CD4-positive, alpha-beta T cell treated with Interleukin-1 beta for 1 hour (primary cell): ENCODE measurements at regions not wholly inside any gene's neighbourhood (a gene's known extent, or its start where the extent isn't known, plus 50 kb on each side); places are given as distances from the start of the nearest gene placed in this dataset.

Experiments
- DNase-seq, 2 donors: peaks; one replicate each; pipeline ENCODE4 v3.0.0-alpha.2; 2020 to 2022

DNA sequence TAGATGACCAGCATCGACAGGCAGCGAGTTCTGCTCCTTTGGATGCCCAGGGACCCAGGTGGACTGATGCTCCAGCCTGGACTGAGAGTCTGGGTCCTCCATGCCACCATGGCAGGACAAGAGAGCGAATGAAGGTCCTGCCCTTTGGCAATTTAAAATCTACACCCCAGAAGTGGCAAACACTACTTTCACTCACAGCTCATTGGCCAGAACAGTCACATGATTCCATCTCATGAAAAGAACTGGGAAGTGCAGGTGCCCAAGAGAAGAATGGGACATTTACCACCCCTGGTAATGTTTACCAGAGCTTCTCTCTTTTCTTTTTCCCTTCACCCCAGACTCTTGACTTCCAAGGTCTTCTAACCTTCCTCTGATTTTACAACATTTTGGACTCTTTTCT is 87.8 kb upstream of the SLCO3A1 start:
- no peak for DNase-seq

DNA sequence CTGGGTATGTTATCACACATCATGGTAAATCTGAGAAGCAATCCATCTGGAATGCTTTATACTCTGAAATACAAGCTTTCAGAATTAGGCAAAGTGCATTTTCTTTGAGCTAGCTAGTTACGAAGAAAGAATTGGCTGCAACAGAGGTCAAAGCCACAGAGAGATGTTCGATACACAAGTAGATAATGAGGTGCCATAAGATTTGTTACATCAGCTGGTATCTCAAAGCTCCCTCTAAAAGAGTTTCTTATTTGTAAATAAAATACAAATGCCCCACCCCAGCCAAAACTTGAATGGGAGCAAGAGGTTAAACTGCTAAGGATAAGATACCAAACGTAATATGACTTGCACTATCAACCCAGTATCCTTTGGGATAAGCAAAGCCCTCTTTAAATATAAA is 84.0 kb upstream of the SLCO3A1 start:
- no peak for DNase-seq

DNA sequence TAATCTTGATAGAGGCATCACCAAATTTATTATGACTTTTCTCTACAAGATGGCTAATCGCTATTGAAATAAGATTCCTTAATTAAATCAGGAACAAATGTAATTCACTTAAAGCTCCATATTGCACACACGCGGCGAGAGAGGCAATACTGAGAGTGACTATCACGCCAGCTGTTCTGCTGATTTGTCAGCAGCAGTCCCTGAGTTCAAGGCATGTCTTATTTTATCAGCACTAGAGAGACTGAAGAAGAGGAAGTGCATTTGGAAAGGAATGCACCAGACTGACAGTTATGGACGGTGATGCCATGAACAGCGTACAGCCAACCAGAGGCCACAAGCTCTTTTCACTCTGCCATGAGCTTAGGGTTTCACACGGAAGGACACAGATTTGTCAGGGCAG is 83.6 kb upstream of the SLCO3A1 start:
- DNase-seq: no peak

DNA sequence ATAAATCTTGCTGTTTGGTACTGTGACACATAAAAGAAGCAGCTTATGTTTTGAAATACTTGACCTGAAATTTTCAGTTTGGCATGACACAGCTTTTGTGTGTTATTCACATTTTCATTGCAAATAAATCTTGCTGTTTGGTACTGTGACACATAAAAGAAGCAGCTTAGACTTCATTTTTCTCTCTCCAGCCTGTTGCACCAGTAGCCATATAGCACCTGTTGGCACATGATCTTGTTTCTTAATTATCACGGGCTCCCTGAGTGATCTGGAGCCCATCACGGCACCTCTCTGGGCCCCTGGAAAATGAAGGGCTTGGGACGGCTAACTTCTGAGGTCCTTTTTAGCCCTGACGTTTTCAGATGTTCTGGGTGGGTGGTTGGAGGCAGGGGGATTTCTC is 77.4 kb upstream of the SLCO3A1 start:
- no peak for DNase-seq

DNA sequence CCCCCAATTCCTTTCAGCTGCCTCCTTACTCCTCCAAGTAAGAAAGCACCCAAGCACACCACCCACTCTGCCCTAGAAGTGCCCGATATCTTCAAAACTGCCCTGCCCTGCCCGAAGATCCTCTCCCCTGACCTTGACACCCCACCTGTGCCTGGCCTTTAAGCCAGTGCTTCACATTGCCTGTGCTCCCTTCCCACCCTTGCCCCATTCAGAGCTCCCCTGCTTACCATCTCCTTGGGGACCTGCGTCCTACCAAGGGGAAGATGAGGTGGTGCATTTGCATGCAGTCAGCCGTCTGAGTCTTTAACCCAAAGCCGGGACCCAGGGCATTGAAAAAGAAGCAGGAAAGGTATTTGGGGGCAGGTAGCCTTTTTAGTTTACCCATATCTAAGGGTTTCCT is 73.5 kb upstream of the SLCO3A1 start:
- no peak for DNase-seq

DNA sequence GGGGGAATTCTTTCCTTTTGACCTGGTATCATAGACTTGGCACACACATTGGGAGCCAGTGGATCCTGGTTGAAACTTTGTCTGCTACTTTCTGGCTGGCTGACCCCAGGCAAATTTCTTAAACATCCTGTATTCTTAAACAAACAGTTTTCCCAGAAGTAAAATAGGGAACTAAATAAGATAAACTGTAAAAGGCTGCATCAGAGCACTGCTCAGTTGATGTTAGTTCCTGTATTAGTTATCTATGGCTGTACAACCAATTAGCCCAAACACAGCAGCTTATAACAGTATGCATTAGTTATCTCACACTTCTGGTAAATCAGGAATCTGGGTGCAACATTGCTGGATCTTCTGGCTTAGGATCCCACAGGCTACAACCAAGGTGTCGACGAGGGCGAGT is 73.1 kb upstream of the SLCO3A1 start:
- no peak for DNase-seq

DNA sequence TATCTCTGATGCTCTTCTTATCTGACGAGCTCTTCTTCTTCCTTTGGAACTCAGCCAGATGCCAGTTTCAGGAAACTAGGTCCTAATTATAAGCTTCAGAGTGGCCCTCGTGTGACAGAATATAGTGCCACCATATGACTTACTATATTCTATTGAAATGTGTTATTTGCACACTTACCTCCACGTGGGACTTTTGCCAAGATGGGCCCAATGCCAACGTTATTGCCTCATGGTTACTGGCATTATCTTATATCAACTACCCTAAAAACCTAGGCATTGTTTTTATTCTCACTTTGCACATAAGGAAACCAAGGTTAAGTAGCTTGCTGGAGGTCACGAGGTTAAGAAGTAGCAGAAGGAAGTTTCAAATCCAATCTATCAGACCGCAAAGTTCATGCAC is 71.3 kb upstream of the SLCO3A1 start:
- no peak for DNase-seq

DNA sequence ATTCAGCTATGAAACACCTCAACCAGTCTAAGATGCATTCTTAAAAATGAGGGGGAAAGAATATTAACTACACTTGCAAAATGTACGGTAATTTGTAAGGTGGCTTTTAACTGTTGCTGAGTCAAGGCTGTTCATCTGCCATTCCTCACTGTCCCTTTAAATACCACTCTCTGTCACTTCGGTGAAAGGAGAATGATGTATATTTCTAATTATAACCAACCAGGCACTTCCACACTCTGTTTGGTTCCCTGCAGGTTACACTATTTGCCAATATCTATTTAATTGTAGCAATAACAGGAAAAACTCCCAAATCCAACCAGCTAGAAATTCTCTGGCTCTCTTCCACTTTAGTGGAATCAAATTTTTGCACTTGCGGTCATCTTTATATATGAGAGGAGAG is 70.5 kb upstream of the SLCO3A1 start:
- no peak for DNase-seq

DNA sequence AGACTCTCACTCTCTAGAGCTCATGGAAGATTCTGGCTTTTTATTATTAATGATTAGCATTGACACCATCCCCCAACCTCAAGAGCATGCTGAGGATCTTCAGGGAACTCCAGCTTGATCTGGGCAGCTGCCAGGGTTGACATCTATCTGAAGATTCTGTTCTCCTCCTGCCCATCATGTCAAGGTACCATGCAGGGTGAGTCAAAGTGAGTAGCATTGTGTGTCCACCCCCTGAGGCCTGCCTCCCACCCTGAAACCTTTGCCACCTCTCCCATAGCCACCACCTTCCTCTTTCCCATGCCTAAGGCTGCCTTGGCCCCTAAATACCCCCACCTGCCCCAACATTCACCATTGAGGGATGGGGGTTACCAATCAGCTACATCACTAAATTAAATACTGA is 70.1 kb upstream of the SLCO3A1 start:
- DNase-seq: no peak

DNA sequence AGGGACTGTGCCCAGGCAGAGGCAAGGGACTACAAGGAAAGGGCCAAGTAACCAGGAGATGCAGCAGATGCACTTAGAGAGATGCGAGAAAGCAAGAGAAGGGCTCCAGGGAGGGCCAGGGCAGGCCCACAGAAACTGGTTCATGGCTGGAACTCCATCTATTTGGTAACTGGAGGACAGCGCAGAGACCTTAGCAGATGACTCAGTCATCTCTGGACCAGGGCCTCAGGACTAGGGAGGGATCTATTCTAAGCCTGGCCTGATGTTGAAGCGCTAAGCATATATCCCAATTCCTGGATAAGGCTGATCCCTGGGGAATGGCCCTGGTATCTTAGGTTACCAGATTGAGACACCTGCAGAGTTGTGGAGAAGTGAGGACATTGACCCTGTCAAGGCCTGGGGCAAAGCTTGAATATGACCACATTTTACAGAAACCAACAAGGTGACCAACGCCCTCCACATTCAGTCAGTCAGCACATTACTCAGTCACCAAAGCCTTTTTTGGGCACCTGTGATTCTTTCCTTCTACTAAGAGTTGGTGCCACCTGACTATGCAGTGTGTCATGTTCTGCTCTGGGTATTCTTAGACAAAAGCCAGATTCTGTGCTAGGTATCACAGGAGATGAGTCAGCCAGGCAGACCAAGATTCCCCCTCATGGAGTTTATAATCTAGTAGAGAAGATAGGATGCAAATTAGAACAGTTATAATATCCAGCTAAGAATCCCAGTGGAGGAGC is 68.4 kb upstream of the SLCO3A1 start:
- no peak for DNase-seq

DNA sequence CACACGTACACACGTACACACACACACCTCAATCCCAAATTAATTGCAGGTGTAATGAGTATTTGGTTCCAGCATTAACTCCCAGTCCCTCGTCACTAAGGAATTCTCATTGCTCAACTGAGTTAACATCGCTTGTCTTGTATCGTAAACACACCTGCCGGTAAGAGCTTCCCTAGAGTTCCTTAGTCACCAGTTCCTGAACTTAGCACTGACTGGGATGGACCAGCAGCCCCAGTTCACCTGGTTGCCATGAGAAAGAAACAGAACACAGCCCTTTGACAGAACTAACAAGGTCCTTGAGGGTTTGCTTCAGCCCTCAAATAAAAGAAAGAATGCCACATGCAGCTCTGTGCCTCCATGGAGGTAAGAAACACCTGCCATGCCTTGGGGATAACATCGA is 66.3 kb upstream of the SLCO3A1 start:
- no peak for DNase-seq

DNA sequence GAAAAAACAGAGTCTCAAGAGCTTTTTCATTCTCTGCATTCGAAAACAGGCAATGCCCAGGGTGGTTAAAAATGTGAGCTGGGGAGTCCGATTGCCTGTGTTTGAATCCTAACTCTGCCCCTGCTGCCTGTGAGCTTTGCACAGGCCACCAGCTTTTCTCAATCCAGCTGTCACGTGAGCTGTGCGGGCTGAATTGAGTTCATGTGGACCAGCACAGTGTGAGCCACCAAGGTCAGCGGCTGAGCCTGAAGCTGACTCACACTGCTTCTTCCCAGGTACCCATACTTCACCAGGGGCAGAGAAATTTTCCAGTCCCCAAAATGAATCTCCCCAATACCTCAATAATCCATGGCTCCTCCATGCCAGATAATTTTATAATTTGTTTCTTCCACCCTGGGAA is 64.4 kb upstream of the SLCO3A1 start:
- no peak for DNase-seq

DNA sequence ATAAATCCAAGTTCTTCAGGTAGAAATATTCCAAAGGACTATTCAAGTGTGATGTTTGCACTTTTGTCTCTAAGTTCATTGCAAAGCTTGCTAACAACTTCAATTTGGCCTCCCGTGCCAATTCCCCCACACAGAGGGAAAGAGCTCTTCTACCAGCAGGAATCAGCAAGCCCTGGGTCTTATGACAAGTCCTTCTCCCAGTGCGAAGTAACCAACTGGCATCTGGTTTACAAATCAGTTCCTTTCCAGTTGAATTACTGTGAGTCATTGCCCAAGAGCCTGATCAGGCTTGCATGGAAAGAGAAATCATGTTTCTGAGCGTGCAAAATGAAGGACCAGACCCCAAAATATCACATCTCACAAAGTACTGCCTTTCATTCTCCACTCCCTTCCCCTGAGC is 62.7 kb upstream of the SLCO3A1 start:
- no peak for DNase-seq

DNA sequence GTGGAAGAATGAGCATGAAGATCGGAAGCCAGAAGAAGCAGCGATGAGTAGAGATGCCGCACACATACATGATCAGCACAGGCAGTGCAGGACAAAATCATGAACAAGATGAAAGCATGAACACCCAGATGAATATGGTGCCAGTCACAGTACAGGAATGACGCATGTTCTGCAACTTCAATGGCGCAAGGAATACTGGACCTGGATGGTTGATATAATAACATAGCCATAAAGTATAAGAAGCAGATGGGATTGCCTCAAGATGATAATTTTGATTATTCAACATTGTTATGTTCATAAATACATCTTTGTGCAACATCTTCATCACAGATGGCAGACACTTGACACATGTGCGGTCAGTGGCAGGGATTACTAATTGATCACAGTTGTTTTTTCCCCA is 59.7 kb upstream of the SLCO3A1 start:
- DNase-seq: no peak

DNA sequence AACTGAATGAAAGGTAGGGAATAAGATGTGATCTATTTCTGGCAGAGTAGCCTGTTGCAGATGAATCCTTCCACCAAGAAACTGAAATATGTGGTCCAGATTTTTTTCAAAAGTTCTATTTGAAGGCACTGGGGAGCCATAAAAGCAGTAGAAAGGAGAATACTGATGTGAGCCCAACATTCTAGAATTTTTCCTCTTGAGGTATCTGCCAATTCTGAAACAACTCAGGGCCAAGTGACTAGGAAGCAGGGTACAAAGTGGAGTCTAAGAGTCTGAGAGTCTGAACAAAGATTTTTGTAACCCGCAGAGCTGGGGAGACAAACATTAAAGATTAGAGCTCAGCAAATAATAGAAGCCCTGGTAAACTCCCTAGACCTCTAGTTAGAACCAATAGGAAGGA is 58.3 kb upstream of the SLCO3A1 start:
- DNase-seq: no peak

DNA sequence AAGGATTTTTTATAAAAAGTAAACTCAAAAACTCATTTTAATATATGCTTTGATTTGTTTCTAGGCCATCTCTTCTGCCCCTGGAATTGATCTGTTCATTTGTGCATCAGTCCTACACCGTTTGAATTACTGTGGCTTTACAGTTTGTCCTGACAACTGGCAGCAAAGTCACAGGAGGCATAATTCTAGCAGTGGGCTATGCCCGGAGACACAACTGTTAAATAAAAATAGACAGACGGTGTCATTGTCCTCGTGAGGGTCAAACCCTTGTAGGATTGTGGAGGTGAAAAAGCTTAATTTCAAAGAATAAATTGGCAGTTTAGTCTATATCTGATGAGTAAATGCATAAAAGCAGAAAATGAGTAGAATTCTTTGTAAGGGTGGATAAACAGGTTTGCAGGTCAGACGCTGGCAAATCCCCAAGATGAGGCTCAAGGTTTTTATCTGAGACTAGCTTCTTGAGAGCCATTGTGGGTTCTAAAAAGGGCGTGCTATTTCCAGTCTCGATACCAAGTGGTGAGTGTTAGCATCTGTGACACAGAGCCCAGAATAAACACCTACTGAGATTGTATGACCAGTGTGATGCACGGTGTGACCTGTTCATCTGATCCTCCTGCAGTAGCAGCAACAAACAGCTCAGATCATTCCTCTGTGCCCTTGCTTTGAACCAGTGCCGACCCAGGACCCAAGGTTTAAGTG is 51.5 kb upstream of the SLCO3A1 start:
- DNase-seq: no peak

DNA sequence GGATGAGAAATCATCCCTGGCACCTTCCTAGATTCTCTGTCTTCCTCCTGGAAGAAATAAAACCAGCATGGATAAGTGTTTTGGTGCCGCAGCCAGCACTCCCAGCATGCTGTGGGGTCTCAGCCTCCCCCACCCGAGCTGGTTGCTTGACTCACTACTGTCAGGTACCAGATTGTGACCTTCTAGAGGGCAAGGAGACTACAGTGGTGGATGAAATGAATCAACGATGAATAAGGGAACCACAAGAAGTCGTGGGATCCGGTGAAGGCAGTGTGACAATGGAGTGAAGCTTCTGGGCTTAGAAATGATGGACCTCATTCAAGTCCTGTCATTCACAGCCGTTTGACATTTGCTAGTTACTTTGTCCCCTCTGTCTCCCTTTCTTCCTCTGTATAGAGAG is 50.2 kb upstream of the SLCO3A1 start:
- no peak for DNase-seq
